Heart right ventricle (tissue), 16 donors: ENCODE measurements at regions not wholly inside any gene's neighbourhood (a gene's known extent, or its start where the extent isn't known, plus 50 kb on each side); places are given as distances from the start of the nearest gene placed in this dataset.
"Not testable (repeated sequence)": the region's sequence is repeated elsewhere in the genome, so short reads cannot be mapped to it uniquely, and the experiment has no call there.

Experiments
- ATAC-seq, 8 donors: fragments of 200-7000 bp; cut with Tn5 transposase; one replicate each; pipeline ENCODE4 v1.9.1; 2020; ENCODE audit warnings: mild to moderate bottlenecking in 8 of 8, moderate library complexity in 8 of 8, moderate number of reproducible peaks in 1 of 8
- DNase-seq, 2 donors: peaks; one replicate each; pipeline ENCODE4 v3.0.0-alpha.2; 2020
- H3K27ac ChIP-seq, 10 donors: fragments of 200-600 bp; sonication (generic) in 2 of 10; one replicate each; pipeline versions ENCODE4 v1.5.0 to v1.8.0; 2020 to 2022; ENCODE audit warnings: mild to moderate bottlenecking in 3 of 10
- H3K27me3 ChIP-seq, 7 donors: fragments of 200-600 bp; one replicate each; pipeline ENCODE4 v1.8.0; 2021 to 2022; ENCODE audit warnings: mild to moderate bottlenecking in 2 of 7
- H3K36me3 ChIP-seq, 9 donors: fragments of 200-600 bp; sonication (generic) in 1 of 9; one replicate each; pipeline versions ENCODE4 v1.5.0 to v1.8.0; 2020 to 2022; ENCODE audit warnings: mild to moderate bottlenecking in 2 of 9
- H3K4me1 ChIP-seq, 9 donors: fragments of 200-600 bp; sonication (generic) in 1 of 9; one replicate each; pipeline versions ENCODE4 v1.5.0 to v1.8.0; 2020 to 2022; ENCODE audit warnings: mild to moderate bottlenecking in 4 of 9
- H3K4me3 ChIP-seq, 10 donors: fragments of 200-600 bp; sonication (generic) in 2 of 10; one replicate each; pipeline versions ENCODE4 v1.5.0 to v1.8.0; 2020 to 2022; ENCODE audit warnings: mild to moderate bottlenecking in 7 of 10, moderate library complexity in 2 of 10
- H3K9me3 ChIP-seq, 11 donors: fragments of 200-600 bp in 10 of 11; sonication (generic) in 2 of 11; one replicate each; pipeline versions ENCODE4 v1.5.0 to v1.8.0; 2013 to 2022; ENCODE audit warnings: mild to moderate bottlenecking in 2 of 11, control low read depth in 1 of 11, moderate library complexity in 1 of 11
- WGBS, 2 donors: extraction: QIAGEN DNeasy Blood & Tissue Kit; methylation state at CpG; one replicate each; pipeline ENCODE4 v1.1.7; 2013; ENCODE audit warnings: inconsistent platforms in 1 of 2; 5-methylcytosine and 5-hydroxymethylcytosine counted together
- intact Hi-C, 10 donors: fragments of 100-400 bp; cut with DNase I; formaldehyde crosslinking; loops; one replicate each; pipeline versions ENCODE4 v1.11.1 to v1.14.2; 2022
- TF ChIP-seq, protein P1 (sequence below), 9 donors: fragments of 200-600 bp; sonication (generic) in 2 of 9; IDR thresholded peaks; one replicate each; pipeline versions ENCODE4 v1.5.0 to v1.8.0; 2021 to 2022; ENCODE audit warnings: antibody characterized with exemption in 9 of 9, mild to moderate bottlenecking in 5 of 9, moderate library complexity in 1 of 9
- donor health status: Arrhythmogenic right ventricular cardiomyopathy.
- donor health status: ischemic (EF 13 %, LVEDD 7.1; RV severe dilation, severe dysfunction).
- donor health status: healthy with polysubstance abuse.
- donor health status: DM: no; HTN: yes; CAD: no.
- donor health status: DM: no; HTN: no; CAD: no.
- donor health status: ischemic (EF 25% LVEDD 6.9; RV normal size, moderate dysfunction).
- donor health status: ischemic (EF 25% LVEDD 5.7; RV mildly dilated, moderate dysfunction).
- donor health status: healthy.
- donor health status: DM: yes; HTN: yes; CAD: no.
- donor health status: Ischemic cardiomyopathy.
- donor health status: ischemic (EF 35%, LVEDD 5.7; RV mildly dilated, moderate dysfunction).
- donor health status: nonischemic (EF 11% LVEDD 7.7; RV severe dilation, severe dysfunction).
- donor health status: DM: yes; HTN: yes; CAD: no.
- donor health status: PGD.
- donor health status: ischemic (EF 29% LVEDD 5.4; RV normal size, mild dysfunction).
- donor health status: nonischemic (EF 23%, LVEDD 6.1; RV moderate dilation, normal function).

GRCh38 chr18:54466248-54467005 is 108.7 kb downstream of the C18orf54 start:
- DNase-seq (no peak), ATAC-seq (no peak)
- H3K27me3 ChIP-seq = peaks cover 0 to 4% (median 0%) of the 10 kb centered on the region in 7 donors
- 84 to 85% methylated on average over 3 of the region's 3 CpGs for WGBS, 2 donors
- H3K9me3 ChIP-seq = peaks cover 0 to 12% (median 0%) of the 10 kb centered on the region in 11 donors
- no peaks in the 10 kb centered on the region for H3K4me1 ChIP-seq
- intact Hi-C loops = no loop called here
- H3K27ac ChIP-seq = no peak overlapping the region
- no peak overlapping the region for H3K4me3 ChIP-seq
- no peaks in the 10 kb centered on the region for H3K36me3 ChIP-seq
- TF ChIP-seq, protein P1, sequence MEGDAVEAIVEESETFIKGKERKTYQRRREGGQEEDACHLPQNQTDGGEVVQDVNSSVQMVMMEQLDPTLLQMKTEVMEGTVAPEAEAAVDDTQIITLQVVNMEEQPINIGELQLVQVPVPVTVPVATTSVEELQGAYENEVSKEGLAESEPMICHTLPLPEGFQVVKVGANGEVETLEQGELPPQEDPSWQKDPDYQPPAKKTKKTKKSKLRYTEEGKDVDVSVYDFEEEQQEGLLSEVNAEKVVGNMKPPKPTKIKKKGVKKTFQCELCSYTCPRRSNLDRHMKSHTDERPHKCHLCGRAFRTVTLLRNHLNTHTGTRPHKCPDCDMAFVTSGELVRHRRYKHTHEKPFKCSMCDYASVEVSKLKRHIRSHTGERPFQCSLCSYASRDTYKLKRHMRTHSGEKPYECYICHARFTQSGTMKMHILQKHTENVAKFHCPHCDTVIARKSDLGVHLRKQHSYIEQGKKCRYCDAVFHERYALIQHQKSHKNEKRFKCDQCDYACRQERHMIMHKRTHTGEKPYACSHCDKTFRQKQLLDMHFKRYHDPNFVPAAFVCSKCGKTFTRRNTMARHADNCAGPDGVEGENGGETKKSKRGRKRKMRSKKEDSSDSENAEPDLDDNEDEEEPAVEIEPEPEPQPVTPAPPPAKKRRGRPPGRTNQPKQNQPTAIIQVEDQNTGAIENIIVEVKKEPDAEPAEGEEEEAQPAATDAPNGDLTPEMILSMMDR (IDR thresholded peaks at IDR 0.05) = no peak

DNA sequence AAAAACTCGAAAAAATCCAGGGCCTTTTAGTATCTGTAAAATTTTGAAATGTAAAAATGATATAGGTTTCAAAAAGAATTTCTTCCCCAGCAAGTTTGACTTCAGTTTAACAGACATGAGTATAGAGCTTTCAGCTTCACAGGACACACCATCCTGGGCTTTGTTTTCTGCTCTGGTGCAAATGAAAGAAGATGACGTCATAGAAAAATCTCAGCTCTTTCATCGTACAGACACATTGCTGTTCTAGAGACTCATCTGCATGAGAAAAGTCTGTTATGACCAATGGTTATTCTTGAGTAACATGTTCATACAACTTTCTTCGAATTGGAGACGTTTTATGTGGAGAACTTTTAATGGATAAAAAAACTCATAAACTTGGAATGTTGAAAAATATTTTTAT is 111.7 kb upstream of the DYNAP start:
- no peak overlapping the region for H3K4me3 ChIP-seq
- H3K36me3 ChIP-seq = no peaks in the 10 kb centered on the region
- no peaks in the 10 kb centered on the region for H3K4me1 ChIP-seq
- DNase-seq = no peak
- 60 to 68% methylated on average over 5 of the region's 5 CpGs for WGBS, 2 donors
- intact Hi-C loops = no loop called here
- no peaks in the 10 kb centered on the region for H3K9me3 ChIP-seq
- TF ChIP-seq, protein P1 (IDR thresholded peaks at IDR 0.05) = no peak
- H3K27ac ChIP-seq = no peak overlapping the region
- peaks cover 0 to 13% (median 0%) of the 10 kb centered on the region in 7 donors for H3K27me3 ChIP-seq
- no peak for ATAC-seq

DNA sequence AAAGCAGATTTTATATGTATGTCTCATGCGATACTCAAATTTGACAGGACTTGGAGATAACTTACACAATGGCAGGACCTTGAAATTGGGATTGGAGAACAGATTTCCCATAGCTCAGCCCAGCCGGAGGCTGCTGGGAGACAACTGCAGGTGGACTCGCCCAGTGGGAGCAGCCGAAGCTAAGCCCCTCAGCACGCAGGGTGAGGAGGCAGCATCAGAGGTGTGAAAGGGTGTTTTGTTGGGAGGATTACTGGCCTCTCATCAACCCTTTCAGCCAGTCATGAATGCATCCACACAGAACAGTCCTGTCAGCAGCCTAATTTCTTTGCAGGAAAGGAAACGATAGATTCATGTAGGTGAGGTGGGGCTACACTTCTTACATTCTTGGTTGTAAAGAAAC is 110.4 kb upstream of the DYNAP start:
- intact Hi-C loops = no loop called here

DNA sequence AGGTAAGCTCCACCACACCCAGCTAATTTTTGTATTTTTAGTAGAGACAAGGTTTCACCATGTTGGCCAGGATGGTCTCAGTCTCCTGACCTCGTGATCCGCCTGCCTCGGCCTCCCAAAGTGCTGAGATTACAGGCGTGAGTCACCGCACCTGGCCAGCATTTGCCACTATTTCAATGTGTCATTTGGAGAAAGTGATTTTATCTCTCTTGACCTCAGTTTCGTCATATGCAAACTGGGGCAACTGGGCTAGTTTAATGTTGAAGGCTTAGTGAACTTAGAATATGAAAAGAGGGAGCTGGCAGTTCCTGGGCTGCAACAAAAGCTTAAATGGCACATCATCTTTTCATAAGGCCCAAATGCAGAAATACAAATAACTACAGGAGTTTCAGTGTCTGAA is 88.6 kb upstream of the DYNAP start:
- H3K4me3 ChIP-seq, DNase-seq, ATAC-seq, H3K27me3 ChIP-seq, H3K27ac ChIP-seq, intact Hi-C loops, H3K4me1 ChIP-seq, H3K36me3 ChIP-seq: not testable (repeated sequence)
- 78 to 91% methylated on average over 6 of the region's 6 CpGs for WGBS, 2 donors
- peaks cover 0 to 12% (median 0%) of the 10 kb centered on the region in 11 donors for H3K9me3 ChIP-seq

More for the DNA sequence above, 110.4 kb upstream of the DYNAP start:
- Histone ChIP-seq H3K27ac (no peak overlapping the region), H3K9me3 (no peaks in the 10 kb centered on the region), H3K36me3 (no peaks in the 10 kb centered on the region), H3K27me3 (peaks cover 0 to 18% (median 0%) of the 10 kb centered on the region in 7 donors), H3K4me3 (no peak overlapping the region), H3K4me1 (no peaks in the 10 kb centered on the region)
- TF ChIP-seq, protein P1 (IDR thresholded peaks at IDR 0.05) = no peak
- ATAC-seq = no peak
- no peak for DNase-seq
- 54 to 56% methylated on average over 6 of the region's 6 CpGs for WGBS, 2 donors
